Body of pancreas (tissue), 4 donors: ENCODE measurements at regions not wholly inside any gene's neighbourhood (a gene's known extent, or its start where the extent isn't known, plus 50 kb on each side); places are given as distances from the start of the nearest gene placed in this dataset.

Experiments used
- ATAC-seq: fragments of 150-250 bp; one replicate; pipeline ENCODE4 v1.9.1; 2016
- DNase-seq, 4 donors: peaks; one replicate each; pipeline ENCODE4 v3.0.0-alpha.2; 2019
- H3K27ac ChIP-seq, 4 donors: fragments of 200-600 bp; sonication (generic); 1 replicate in 3 of 4; 2 replicates in 1 of 4; pipeline versions ENCODE4 v1.5.1 to v1.6.1; 2016 to 2019; ENCODE audit warnings: mild to moderate bottlenecking in 1 of 4, mixed read lengths in 1 of 4, moderate library complexity in 1 of 4
- H3K27me3 ChIP-seq, 2 donors: fragments of 200-600 bp; sonication (generic); one replicate each; pipeline ENCODE4 v1.6.0; 2016; ENCODE audit warnings: mild to moderate bottlenecking in 1 of 2
- H3K36me3 ChIP-seq, 2 donors: fragments of 200-600 bp; sonication (generic); replicated peaks in 1 of 2; 2 replicates each; pipeline ENCODE4 v1.5.1; 2016; ENCODE audit warnings: low read depth in 2 of 2; ENCODE audit not compliant: insufficient read depth in 1 of 2
- H3K4me1 ChIP-seq: fragments of 200-600 bp; sonication (generic); one replicate; pipeline ENCODE4 v1.6.0; 2016
- H3K4me3 ChIP-seq, 2 donors: fragments of 200-600 bp; sonication (generic); 1 replicate in 1 of 2; 2 replicates in 1 of 2; pipeline ENCODE4 v1.5.1; 2016 to 2019
- H3K9me3 ChIP-seq, 3 donors: fragments of 200-600 bp; sonication (generic); 1 replicate in 2 of 3; 2 replicates in 1 of 3; pipeline ENCODE4 v1.5.1; 2016
- POLR2A ChIP-seq, 3 donors: fragments of 450-650 bp; IDR thresholded peaks; one replicate each; pipeline ENCODE4 v1.6.1; 2016; ENCODE audit warnings: antibody characterized with exemption in 3 of 3, mild to moderate bottlenecking in 2 of 3
- WGBS, 2 donors: methylation state at CpG; one replicate each; pipeline ENCODE4 v1.1.5; 2017; 5-methylcytosine and 5-hydroxymethylcytosine counted together
- intact Hi-C: fragments of 100-400 bp; cut with DNase I; formaldehyde crosslinking; loops from one replicate; pipeline ENCODE4 v1.15.1; 2023
- TF ChIP-seq, protein P1 (sequence below), 7 experiments: fragments of 450-650 bp in 4 of 7; fragments of 200-600 bp in 3 of 7; sonication (generic) in 3 of 7; IDR thresholded peaks; one replicate each; pipeline ENCODE4 v1.5.1; 2016 to 2019; ENCODE audit warnings: antibody characterized with exemption in 7 of 7

DNA sequence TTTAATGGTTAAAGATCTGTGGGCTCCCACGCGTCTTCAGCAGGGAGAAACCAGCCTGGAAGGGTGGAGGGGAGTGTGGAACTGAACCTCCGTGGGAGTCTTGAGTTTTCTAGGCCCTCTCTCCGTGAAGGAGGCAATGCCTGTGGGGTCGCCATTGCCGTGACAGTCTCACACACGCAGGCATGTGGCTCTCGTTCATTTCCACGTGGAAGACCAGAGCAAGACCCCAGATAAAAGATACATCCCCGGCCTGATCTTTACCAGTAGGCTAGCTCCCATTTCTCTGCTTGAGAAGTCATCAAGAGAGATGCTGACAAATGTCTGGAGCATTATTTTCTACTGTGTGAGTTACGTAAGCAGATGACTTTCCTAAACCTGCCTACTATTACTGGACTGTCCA is 491.7 kb upstream of the LMO3 start:
- no peak for DNase-seq
- Histone ChIP-seq H3K4me1 (no peaks in the 10 kb centered on the region), H3K27ac (no peak overlapping the region), H3K36me3 (no peaks in the 10 kb centered on the region), H3K27me3 (no peaks in the 10 kb centered on the region), H3K4me3 (no peak overlapping the region), H3K9me3 (no peaks in the 10 kb centered on the region)
- WGBS, 2 donors, result 55 to 57% methylated on average over 11 of the region's 11 CpGs
- no peak for ATAC-seq
- TF ChIP-seq, protein P1, sequence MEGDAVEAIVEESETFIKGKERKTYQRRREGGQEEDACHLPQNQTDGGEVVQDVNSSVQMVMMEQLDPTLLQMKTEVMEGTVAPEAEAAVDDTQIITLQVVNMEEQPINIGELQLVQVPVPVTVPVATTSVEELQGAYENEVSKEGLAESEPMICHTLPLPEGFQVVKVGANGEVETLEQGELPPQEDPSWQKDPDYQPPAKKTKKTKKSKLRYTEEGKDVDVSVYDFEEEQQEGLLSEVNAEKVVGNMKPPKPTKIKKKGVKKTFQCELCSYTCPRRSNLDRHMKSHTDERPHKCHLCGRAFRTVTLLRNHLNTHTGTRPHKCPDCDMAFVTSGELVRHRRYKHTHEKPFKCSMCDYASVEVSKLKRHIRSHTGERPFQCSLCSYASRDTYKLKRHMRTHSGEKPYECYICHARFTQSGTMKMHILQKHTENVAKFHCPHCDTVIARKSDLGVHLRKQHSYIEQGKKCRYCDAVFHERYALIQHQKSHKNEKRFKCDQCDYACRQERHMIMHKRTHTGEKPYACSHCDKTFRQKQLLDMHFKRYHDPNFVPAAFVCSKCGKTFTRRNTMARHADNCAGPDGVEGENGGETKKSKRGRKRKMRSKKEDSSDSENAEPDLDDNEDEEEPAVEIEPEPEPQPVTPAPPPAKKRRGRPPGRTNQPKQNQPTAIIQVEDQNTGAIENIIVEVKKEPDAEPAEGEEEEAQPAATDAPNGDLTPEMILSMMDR (IDR thresholded peaks at IDR 0.05), result no peak
- intact Hi-C loops, result no loop called here

DNA sequence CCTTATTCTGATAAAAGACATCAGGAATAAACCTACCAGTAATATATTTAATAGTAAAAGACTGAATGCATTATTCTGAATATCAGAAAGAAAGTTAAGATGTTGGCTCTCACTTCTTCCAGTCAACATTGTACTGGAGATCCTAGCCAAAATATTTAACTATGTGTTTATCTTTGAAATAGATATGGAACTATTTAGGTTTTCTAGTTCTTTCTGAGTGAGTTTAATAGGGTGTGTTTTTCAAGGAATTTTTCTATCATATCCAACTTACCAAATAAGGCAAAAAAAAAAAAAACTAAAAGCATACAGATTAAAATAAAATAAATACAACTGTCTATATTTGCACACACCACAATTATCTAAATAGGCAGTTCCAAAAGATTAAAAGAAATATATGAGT is 478.9 kb upstream of the LMO3 start:
- Histone ChIP-seq H3K4me3 (no peak overlapping the region), H3K9me3 (no peaks in the 10 kb centered on the region), H3K36me3 (no peaks in the 10 kb centered on the region), H3K27me3 (no peaks in the 10 kb centered on the region), H3K27ac (no peak overlapping the region), H3K4me1 (no peaks in the 10 kb centered on the region)
- intact Hi-C loops, result no loop called here
- TF ChIP-seq, protein P1 (IDR thresholded peaks at IDR 0.05), result no peak
- no peak for TF ChIP-seq POLR2A (IDR thresholded peaks at IDR 0.05)
- ATAC-seq (no peak), DNase-seq (no peak)

DNA sequence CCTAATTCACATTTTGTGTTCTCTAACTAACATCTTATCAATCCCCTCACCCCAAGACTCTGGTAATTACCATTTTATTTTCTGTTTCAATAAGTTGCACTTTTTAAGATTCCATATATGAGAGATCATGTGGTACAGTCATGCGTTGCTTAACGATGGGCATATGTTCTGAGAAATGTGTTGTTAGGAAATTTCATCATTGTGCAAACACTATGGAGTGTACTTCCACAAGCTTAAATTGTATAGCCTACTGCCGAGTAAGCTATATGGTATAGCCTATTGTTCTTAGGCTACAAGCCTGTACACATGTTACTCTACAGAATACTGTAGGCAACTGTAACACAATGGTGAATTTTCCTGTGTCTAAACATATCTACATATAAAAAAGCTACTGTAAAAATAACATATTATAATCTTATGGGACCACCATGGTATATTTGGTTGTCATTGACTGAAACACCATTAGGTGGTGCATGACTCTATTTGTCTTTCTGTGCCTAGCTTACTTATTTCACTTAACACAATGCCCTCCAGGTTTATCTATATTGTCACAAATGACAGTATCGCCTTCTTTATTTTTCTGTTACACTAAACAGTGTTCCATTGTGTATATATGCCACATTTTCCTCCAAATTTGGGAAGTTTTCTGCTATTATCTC is 473.4 kb upstream of the LMO3 start:
- H3K36me3 ChIP-seq, result no peaks in the 10 kb centered on the region
- TF ChIP-seq, protein P1 (IDR thresholded peaks at IDR 0.05), result no peak
- TF ChIP-seq POLR2A (IDR thresholded peaks at IDR 0.05), result no peak
- no peaks in the 10 kb centered on the region for H3K4me1 ChIP-seq
- 87 to 88% methylated on average over 4 of the region's 4 CpGs for WGBS, 2 donors
- ATAC-seq (no peak), DNase-seq (no peak)
- no peaks in the 10 kb centered on the region for H3K27me3 ChIP-seq
- no peaks in the 10 kb centered on the region for H3K9me3 ChIP-seq
- intact Hi-C loops, result no loop called here
- no peak overlapping the region for H3K4me3 ChIP-seq
- no peak overlapping the region for H3K27ac ChIP-seq

DNA sequence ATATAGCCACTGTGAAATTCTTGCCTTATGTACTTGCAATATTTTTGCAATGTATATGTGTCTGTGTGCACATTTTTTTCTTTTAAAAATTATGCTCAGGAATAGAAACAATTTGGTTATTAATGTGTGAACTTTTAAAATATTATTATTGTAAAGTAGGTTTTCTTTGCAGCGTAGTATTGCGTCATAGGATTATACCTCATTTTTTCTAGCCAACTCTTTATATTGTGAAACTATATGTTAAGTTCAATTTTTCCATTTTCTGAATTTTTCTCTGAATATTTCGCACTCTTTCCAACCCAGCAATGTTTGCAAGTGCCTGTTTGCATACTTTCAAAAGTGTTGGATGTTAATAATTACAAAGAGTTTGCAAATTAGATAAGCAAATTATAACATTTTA is 471.6 kb upstream of the LMO3 start:
- ATAC-seq (no peak), DNase-seq (no peak)
- Histone ChIP-seq H3K36me3 (no peaks in the 10 kb centered on the region), H3K9me3 (no peaks in the 10 kb centered on the region), H3K27me3 (no peaks in the 10 kb centered on the region), H3K27ac (no peak overlapping the region), H3K4me3 (no peak overlapping the region), H3K4me1 (no peaks in the 10 kb centered on the region)
- 89 to 90% methylated on average over 3 of the region's 3 CpGs for WGBS, 2 donors
- intact Hi-C loops, result no loop called here
- TF ChIP-seq, protein P1 (IDR thresholded peaks at IDR 0.05), result no peak
- no peak for TF ChIP-seq POLR2A (IDR thresholded peaks at IDR 0.05)

DNA sequence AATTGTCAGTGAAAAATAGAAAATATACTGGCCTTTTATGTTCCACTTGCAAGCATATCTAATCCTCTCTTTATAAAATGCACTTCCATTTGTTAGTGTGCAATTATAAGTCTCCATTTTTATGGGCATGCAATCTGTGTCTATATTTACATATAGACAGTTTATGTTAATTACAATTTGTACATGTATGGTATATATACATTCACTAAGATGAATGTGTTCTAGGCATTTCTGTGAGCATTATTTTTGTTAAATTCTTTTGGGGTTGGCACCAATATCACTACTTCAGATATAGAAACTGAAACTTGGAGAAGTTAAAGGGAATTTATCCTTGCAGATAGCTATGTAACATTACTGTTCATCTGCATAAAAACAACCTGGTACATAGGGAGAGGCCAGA is 470.8 kb upstream of the LMO3 start:
- H3K9me3 ChIP-seq, result no peaks in the 10 kb centered on the region
- TF ChIP-seq, protein P1 (IDR thresholded peaks at IDR 0.05), result no peak
- TF ChIP-seq POLR2A (IDR thresholded peaks at IDR 0.05), result no peak
- H3K27ac ChIP-seq, result no peak overlapping the region
- no peaks in the 10 kb centered on the region for H3K36me3 ChIP-seq
- DNase-seq (no peak), ATAC-seq (no peak)
- no peaks in the 10 kb centered on the region for H3K4me1 ChIP-seq
- intact Hi-C loops, result no loop called here
- H3K4me3 ChIP-seq, result no peak overlapping the region
- H3K27me3 ChIP-seq, result no peaks in the 10 kb centered on the region
